OCI-LY7 (cell line): ENCODE measurements at regions not wholly inside any gene's neighbourhood (a gene's known extent, or its start where the extent isn't known, plus 50 kb on each side); places are given as distances from the start of the nearest gene placed in this dataset.

ENCODE experiments used
- BruUV-seq: library from RNA; stranded (reverse); fragments of 400-500 nt; replicated peaks from 2 replicates; lab custom pipeline; 2021; lab: Mats Ljungman, UMichigan
- CTCF ChIA-PET: fragments of 300-600 bp; sonication (Branson Sonifier 250); formaldehyde crosslinking; loops from one replicate; lab custom pipeline; 2022; ENCODE audit warnings: antibody characterized with exemption; ENCODE audit not compliant: unreplicated experiment; lab: Charles Lee
- POLR2A ChIA-PET: fragments of 300-600 bp; sonication (Branson Sonifier 250); formaldehyde crosslinking; loops from one replicate; lab custom pipeline; 2022; ENCODE audit warnings: antibody characterized with exemption; lab: Charles Lee
- DNase-seq: peaks from one replicate; pipeline ENCODE4 v3.0.0-alpha.2; 2015; ENCODE audit warnings: low spot score
- H2AFZ ChIP-seq: fragments of 200-600 bp; sonication (generic), shearing (Covaris generic); 2 replicates; pipeline ENCODE4 v1.6.1; 2014; ENCODE audit warnings: mild to moderate bottlenecking, antibody characterized with exemption, low read length, moderate library complexity
- H3K27ac ChIP-seq: fragments of 200-600 bp; sonication (generic); 2 replicates; pipeline ENCODE4 v1.5.1; 2014; ENCODE audit warnings: mixed run types, low read depth, mild to moderate bottlenecking, moderate library complexity, low read length, inconsistent platforms; ENCODE audit not compliant: poor library complexity, severe bottlenecking
- H3K36me3 ChIP-seq: fragments of 200-600 bp; sonication (generic); 2 replicates; pipeline ENCODE4 v1.6.1; 2014; ENCODE audit warnings: mild to moderate bottlenecking, antibody characterized with exemption, low read length, moderate library complexity, mixed read lengths; ENCODE audit not compliant: insufficient read depth
- H3K4me1 ChIP-seq: fragments of 200-600 bp; sonication (generic); 2 replicates; pipeline ENCODE4 v1.5.1; 2014; ENCODE audit warnings: mild to moderate bottlenecking, low read length; ENCODE audit not compliant: insufficient read depth, poor library complexity, severe bottlenecking
- H3K4me2 ChIP-seq: fragments of 200-600 bp; sonication (generic); 2 replicates; pipeline ENCODE4 v1.6.1; 2014; ENCODE audit warnings: mild to moderate bottlenecking, low read length
- H3K4me3 ChIP-seq: fragments of 200-600 bp; sonication (generic); 2 replicates; pipeline ENCODE4 v1.5.1; 2014; ENCODE audit warnings: mild to moderate bottlenecking, low read depth, low read length; ENCODE audit not compliant: poor library complexity, severe bottlenecking
- H3K79me2 ChIP-seq: fragments of 200-600 bp; sonication (generic); 2 replicates; pipeline ENCODE4 v1.6.1; 2016; ENCODE audit warnings: low read depth, mild to moderate bottlenecking, low read length, moderate library complexity, mixed read lengths; ENCODE audit not compliant: insufficient read depth
- H3K9me2 ChIP-seq: fragments of 200-600 bp; sonication (generic); 2 replicates; pipeline ENCODE4 v1.6.1; 2016; ENCODE audit warnings: mild to moderate bottlenecking, low read length, mixed read lengths; ENCODE audit not compliant: insufficient read depth
- H3K9me3 ChIP-seq: fragments of 200-600 bp; sonication (generic); 2 replicates; pipeline ENCODE4 v1.6.1; 2014; ENCODE audit warnings: mild to moderate bottlenecking, mixed run types, low read length, mixed read lengths
- H4K20me1 ChIP-seq: fragments of 200-600 bp; sonication (generic); 2 replicates; pipeline ENCODE4 v1.6.1; 2014; ENCODE audit warnings: mild to moderate bottlenecking, antibody characterized with exemption, low read length, moderate library complexity, mixed read lengths; ENCODE audit not compliant: insufficient read depth
- CTCF ChIP-seq: fragments of 200-600 bp; sonication (generic); conservative IDR thresholded peaks from 2 replicates; pipeline ENCODE4 v1.5.1; 2014; ENCODE audit warnings: mild to moderate bottlenecking, antibody characterized with exemption, low read length, moderate library complexity, mixed read lengths
- EZH2phosphoT487 ChIP-seq: fragments of 200-600 bp; sonication (generic); IDR thresholded peaks from 2 replicates; pipeline ENCODE4 v1.6.1; 2018; ENCODE audit warnings: low read depth, borderline replicate concordance, mild to moderate bottlenecking, mixed run types, antibody characterized with exemption, low read length, moderate library complexity, mixed read lengths
- intact Hi-C: fragments of 100-400 bp; cut with micrococcal nuclease; formaldehyde crosslinking; loops from one replicate; pipeline ENCODE4 v1.10.0; 2022; ENCODE audit not compliant: unreplicated experiment

GRCh38 chr12:116420227-116420880, 138.8 kb upstream of the MAP1LC3B2 start:
- no peak overlapping the region for H3K27ac ChIP-seq
- POLR2A ChIA-PET: no interaction called here
- no peaks in the 10 kb centered on the region for H3K79me2 ChIP-seq
- no peaks in the 10 kb centered on the region for H3K36me3 ChIP-seq
- H2AFZ ChIP-seq: no peak overlapping the region
- CTCF ChIA-PET: no interaction called here
- H3K9me2 ChIP-seq: no peaks in the 10 kb centered on the region
- intact Hi-C loops: no loop called here
- H4K20me1 ChIP-seq: no peaks in the 10 kb centered on the region
- peaks cover 7% of the 10 kb centered on the region; the same call in 1 of the 2 replicates for H3K9me3 ChIP-seq
- TF ChIP-seq EZH2phosphoT487 (no peak), CTCF (no peak)
- no peak for DNase-seq
- no peaks in the 10 kb centered on the region for H3K4me1 ChIP-seq
- H3K4me3 ChIP-seq: no peak overlapping the region
- no TSS peak for BruUV-seq
- no peak overlapping the region for H3K4me2 ChIP-seq

GRCh38 chr12:116421785-116422538, 137.2 kb upstream of the MAP1LC3B2 start:
- TF ChIP-seq EZH2phosphoT487 (no peak), CTCF (no peak)
- Histone ChIP-seq H3K9me2 (no peaks in the 10 kb centered on the region), H3K79me2 (no peaks in the 10 kb centered on the region), H3K27ac (no peak overlapping the region), H3K4me1 (no peaks in the 10 kb centered on the region), H2AFZ (no peak overlapping the region), H3K36me3 (no peaks in the 10 kb centered on the region), H3K9me3 (peaks cover 7% of the 10 kb centered on the region; the same call in 1 of the 2 replicates), H4K20me1 (no peaks in the 10 kb centered on the region), H3K4me3 (no peak overlapping the region), H3K4me2 (no peak overlapping the region)
- BruUV-seq: no TSS peak
- intact Hi-C loops: no loop called here
- ChIA-PET CTCF (no interaction called here), POLR2A (no interaction called here)
- DNase-seq: no peak

- Histone ChIP-seq H3K4me2 (no peak overlapping the region), H3K9me2 (no peaks in the 10 kb centered on the region), H4K20me1 (no peaks in the 10 kb centered on the region), H3K79me2 (no peaks in the 10 kb centered on the region), H3K27ac (no peak overlapping the region), H2AFZ (no peak overlapping the region), H3K4me1 (no peaks in the 10 kb centered on the region), H3K9me3 (peaks cover 7% of the 10 kb centered on the region; the same call in 1 of the 2 replicates), H3K4me3 (no peak overlapping the region), H3K36me3 (no peaks in the 10 kb centered on the region)
- no peak for TF ChIP-seq EZH2phosphoT487
- TF ChIP-seq CTCF: no peak
- no peak for DNase-seq
- ChIA-PET CTCF (interaction anchor here (0.6 kb wide), 1 partner anchor 130 kb away, joined by 3 read pairs; no protein-coding TSS in a partner anchor), POLR2A (no interaction called here)
- intact Hi-C loops: no loop called here
- no TSS peak for BruUV-seq
These were observed 136.1 kb upstream of the MAP1LC3B2 start for GRCh38 chr12:116423094-116423493.
